Mesothelial cell of epicardium (in vitro differentiated cells): ENCODE measurements at regions not wholly inside any gene's neighbourhood (a gene's known extent, or its start where the extent isn't known, plus 50 kb on each side); places are given as distances from the start of the nearest gene placed in this dataset.

Experiments used
- DNase-seq, 2 experiments: peaks; one replicate each; pipeline ENCODE4 v3.0.0; 2021; ENCODE audit warnings: low spot score in 2 of 2; ENCODE audit not compliant: unreplicated experiment in 2 of 2
- H3K27ac Mint-ChIP-seq: 2 replicates; pipeline ENCODE4 v1.8.0; 2021; ENCODE audit warnings: mixed read lengths
- H3K27me3 Mint-ChIP-seq: 2 replicates; pipeline ENCODE4 v1.8.0; 2021; ENCODE audit warnings: low read depth, mixed read lengths
- H3K36me3 Mint-ChIP-seq: 2 replicates; pipeline ENCODE4 v1.8.0; 2021; ENCODE audit warnings: mixed read lengths
- H3K4me1 Mint-ChIP-seq: 2 replicates; pipeline ENCODE4 v1.8.0; 2021; ENCODE audit warnings: mixed read lengths
- H3K4me3 Mint-ChIP-seq: 2 replicates; pipeline ENCODE4 v1.8.0; 2021; ENCODE audit warnings: mild to moderate bottlenecking, moderate library complexity, mixed read lengths
- H3K9me3 Mint-ChIP-seq: 2 replicates; pipeline ENCODE4 v1.8.0; 2021; ENCODE audit warnings: mixed read lengths
- CTCF ChIP-seq: fragments of 200-600 bp; sonication (generic); IDR thresholded peaks from one replicate; pipeline ENCODE4 v1.5.0; 2021; ENCODE audit warnings: antibody characterized with exemption; ENCODE audit not compliant: unreplicated experiment

GRCh38 chr5:143567583-143568504 lies 164.4 kb upstream of the NR3C1 start:
- H3K4me1 Mint-ChIP-seq, result peaks cover 25% of the 10 kb centered on the region
- H3K9me3 Mint-ChIP-seq, result no peaks in the 10 kb centered on the region
- H3K27ac Mint-ChIP-seq, result no peak overlapping the region
- no peak overlapping the region for H3K4me3 Mint-ChIP-seq
- no peaks in the 10 kb centered on the region for H3K27me3 Mint-ChIP-seq
- DNase-seq, result no peak
- no peaks in the 10 kb centered on the region for H3K36me3 Mint-ChIP-seq
- no peak for TF ChIP-seq CTCF

- TF ChIP-seq CTCF, result no peak
Measured at GRCh38 chr5:143566139-143566538, 162.7 kb upstream of the NR3C1 start.

GRCh38 chr5:143564417-143564816 lies 160.9 kb upstream of the NR3C1 start:
- DNase-seq, result no peak
- Mint-ChIP-seq H3K4me1 (peaks cover 5% of the 10 kb centered on the region), H3K9me3 (no peaks in the 10 kb centered on the region), H3K27me3 (no peaks in the 10 kb centered on the region), H3K4me3 (no peak overlapping the region), H3K27ac (no peak overlapping the region), H3K36me3 (no peaks in the 10 kb centered on the region)
- no peak for TF ChIP-seq CTCF

More at GRCh38 chr5:143566139-143566538, 162.7 kb upstream of the NR3C1 start:
- Mint-ChIP-seq H3K27ac (no peak overlapping the region), H3K27me3 (no peaks in the 10 kb centered on the region), H3K4me3 (no peak overlapping the region), H3K9me3 (no peaks in the 10 kb centered on the region), H3K36me3 (no peaks in the 10 kb centered on the region), H3K4me1 (peaks cover 19% of the 10 kb centered on the region)
- no peak for DNase-seq

- H3K4me3 Mint-ChIP-seq, result no peak overlapping the region
- no peak overlapping the region for H3K27ac Mint-ChIP-seq
- no peaks in the 10 kb centered on the region for H3K36me3 Mint-ChIP-seq
- peaks cover 4% of the 10 kb centered on the region for H3K4me1 Mint-ChIP-seq
- no peak for DNase-seq
- no peak for TF ChIP-seq CTCF
- no peaks in the 10 kb centered on the region for H3K9me3 Mint-ChIP-seq
- H3K27me3 Mint-ChIP-seq, result no peaks in the 10 kb centered on the region
Measured at GRCh38 chr5:143562935-143563334, 159.4 kb upstream of the NR3C1 start.

- no peaks in the 10 kb centered on the region for H3K36me3 Mint-ChIP-seq
- no peak overlapping the region for H3K27ac Mint-ChIP-seq
- H3K9me3 Mint-ChIP-seq, result no peaks in the 10 kb centered on the region
- H3K27me3 Mint-ChIP-seq, result no peaks in the 10 kb centered on the region
- DNase-seq, result no peak
- no peak overlapping the region for H3K4me3 Mint-ChIP-seq
- no peak for TF ChIP-seq CTCF
- H3K4me1 Mint-ChIP-seq, result peaks cover 15% of the 10 kb centered on the region
Measured at GRCh38 chr5:143561219-143561618, 157.7 kb upstream of the NR3C1 start.
